Non-pigmented ciliary epithelial cell (primary cell): ENCODE measurements at regions not wholly inside any gene's neighbourhood (a gene's known extent, or its start where the extent isn't known, plus 50 kb on each side); places are given as distances from the start of the nearest gene placed in this dataset.
A peak's percentile ranks its signal among the peaks of the same experiment; 100 is the strongest.

Experiments used
- DNase-seq: peaks from one replicate; pipeline ENCODE4 v3.0.0-alpha.2; 2010; ENCODE audit warnings: low read depth

DNA sequence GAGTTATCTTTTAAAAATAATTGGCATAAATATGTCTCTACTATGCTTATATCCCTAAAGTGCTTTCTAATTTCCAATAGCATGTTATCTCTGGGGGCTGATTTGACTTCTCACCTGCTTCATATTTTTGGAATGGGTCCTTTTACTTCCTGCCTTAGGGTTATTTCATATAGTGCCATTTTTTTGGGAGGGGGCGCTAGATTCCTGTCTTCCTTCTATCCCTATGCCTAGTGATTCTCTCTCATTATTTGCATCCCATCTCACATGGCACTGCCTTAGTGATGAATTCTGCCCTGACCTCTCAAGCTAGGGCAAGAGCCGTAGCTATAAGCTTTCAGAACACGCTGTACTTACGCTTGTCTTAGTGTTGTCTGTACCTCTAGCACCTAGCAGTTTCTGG lies 150.3 kb upstream of the SLITRK3 start:
- no peak for DNase-seq

DNA sequence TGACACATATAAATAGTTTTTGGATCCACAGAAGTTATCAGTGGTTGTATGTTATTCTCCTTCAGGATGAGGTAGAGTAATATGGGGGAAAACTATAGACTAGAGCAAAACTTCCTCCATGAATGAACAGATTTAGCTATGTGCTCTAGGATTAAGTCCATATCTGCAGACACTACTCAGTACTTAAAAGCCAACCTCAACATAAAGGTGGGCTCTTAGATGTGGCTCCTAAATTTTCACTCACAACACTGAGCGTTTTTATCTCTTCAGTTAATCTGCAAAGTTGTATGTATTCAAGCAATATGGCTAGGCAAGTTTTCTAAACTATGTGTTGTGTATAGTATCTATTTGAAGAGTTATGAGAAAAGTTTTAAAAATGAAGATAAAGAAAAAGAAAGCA lies 147.0 kb upstream of the SLITRK3 start:
- DNase-seq: no peak

- no peak for DNase-seq
These were observed 143.6 kb upstream of the SLITRK3 start for GRCh38 chr3:165339753-165340152.

DNA sequence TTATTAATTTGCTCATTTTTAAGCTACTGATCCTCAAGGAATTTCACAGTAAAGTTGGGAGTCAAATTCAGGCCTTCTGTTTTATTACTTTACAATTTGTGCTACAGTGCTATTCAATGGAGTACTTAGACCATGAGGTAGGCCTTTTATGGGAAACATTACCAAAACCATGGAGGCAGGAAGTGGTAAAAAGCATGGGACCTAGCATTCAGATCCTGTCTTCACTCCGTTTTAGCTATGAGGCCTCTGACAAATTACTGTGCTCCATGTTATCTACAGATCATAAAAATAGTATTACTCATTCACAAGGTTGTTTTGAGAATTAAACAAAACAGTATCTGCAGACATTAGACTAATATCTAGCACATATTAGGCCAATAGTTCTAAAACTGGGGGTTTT lies 140.6 kb upstream of the SLITRK3 start:
- peak; percentile 9 for DNase-seq
